Activated naive CD8-positive, alpha-beta T cell (primary cell): ENCODE measurements at regions not wholly inside any gene's neighbourhood (a gene's known extent, or its start where the extent isn't known, plus 50 kb on each side); places are given as distances from the start of the nearest gene placed in this dataset.

Source experiments
- H3K27ac Mint-ChIP-seq: one replicate; pipeline ENCODE4 v1.8.0; 2021; ENCODE audit warnings: mixed read lengths
- H3K27me3 Mint-ChIP-seq: one replicate; pipeline ENCODE4 v1.8.0; 2021; ENCODE audit warnings: mixed read lengths
- H3K36me3 Mint-ChIP-seq: one replicate; pipeline ENCODE4 v1.8.0; 2021; ENCODE audit warnings: mixed read lengths
- H3K4me1 Mint-ChIP-seq: one replicate; pipeline ENCODE4 v1.8.0; 2021; ENCODE audit warnings: low read depth, mixed read lengths
- H3K4me3 Mint-ChIP-seq: one replicate; pipeline ENCODE4 v1.8.0; 2021; ENCODE audit warnings: mild to moderate bottlenecking, mixed read lengths
- H3K9me3 Mint-ChIP-seq: one replicate; pipeline ENCODE4 v1.8.0; 2021; ENCODE audit warnings: low read depth, mixed read lengths

GRCh38 chr5:63263411-63263810 is 684.8 kb downstream of the LRRC70 start:
- no peaks in the 10 kb centered on the region for H3K27me3 Mint-ChIP-seq
- H3K36me3 Mint-ChIP-seq: no peaks in the 10 kb centered on the region
- no peak overlapping the region for H3K4me3 Mint-ChIP-seq
- peaks cover 6% of the 10 kb centered on the region for H3K9me3 Mint-ChIP-seq
- H3K4me1 Mint-ChIP-seq: no peaks in the 10 kb centered on the region
- no peak overlapping the region for H3K27ac Mint-ChIP-seq

- peaks cover 6% of the 10 kb centered on the region for H3K9me3 Mint-ChIP-seq
- no peaks in the 10 kb centered on the region for H3K36me3 Mint-ChIP-seq
- H3K27me3 Mint-ChIP-seq: no peaks in the 10 kb centered on the region
- no peaks in the 10 kb centered on the region for H3K4me1 Mint-ChIP-seq
- no peak overlapping the region for H3K4me3 Mint-ChIP-seq
- no peak overlapping the region for H3K27ac Mint-ChIP-seq
Observed at GRCh38 chr5:63262185-63262981, 683.8 kb downstream of the LRRC70 start.

GRCh38 chr5:63261695-63262094 is 683.1 kb downstream of the LRRC70 start:
- Mint-ChIP-seq H3K27me3 (no peaks in the 10 kb centered on the region), H3K9me3 (peaks cover 6% of the 10 kb centered on the region), H3K4me3 (no peak overlapping the region), H3K27ac (no peak overlapping the region), H3K36me3 (no peaks in the 10 kb centered on the region), H3K4me1 (no peaks in the 10 kb centered on the region)

GRCh38 chr5:63255594-63255993 is 677.0 kb downstream of the LRRC70 start:
- peaks cover 20% of the 10 kb centered on the region for H3K9me3 Mint-ChIP-seq
- H3K27ac Mint-ChIP-seq: no peak overlapping the region
- no peak overlapping the region for H3K4me3 Mint-ChIP-seq
- H3K4me1 Mint-ChIP-seq: no peaks in the 10 kb centered on the region
- no peaks in the 10 kb centered on the region for H3K27me3 Mint-ChIP-seq
- no peaks in the 10 kb centered on the region for H3K36me3 Mint-ChIP-seq

DNA sequence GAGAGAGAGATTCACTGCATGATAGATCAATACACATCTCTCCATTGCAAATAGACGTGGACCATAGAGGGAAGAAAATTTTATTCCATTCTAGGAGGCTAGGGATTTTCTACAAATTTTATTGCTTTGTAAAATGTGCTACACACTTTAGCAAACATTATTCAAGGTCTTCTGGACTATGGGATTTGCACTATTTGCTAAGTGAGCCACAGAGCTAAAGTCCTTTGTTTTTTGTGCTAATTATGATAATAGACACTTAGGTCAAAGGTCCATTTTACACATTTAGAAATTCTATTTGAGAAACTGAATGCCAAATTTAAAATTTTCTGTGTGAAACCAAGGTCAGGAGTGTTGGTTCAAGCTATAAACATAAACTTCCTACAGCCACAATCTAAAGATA is 672.3 kb downstream of the LRRC70 start:
- Mint-ChIP-seq H3K27me3 (no peaks in the 10 kb centered on the region), H3K9me3 (peaks cover 14% of the 10 kb centered on the region), H3K4me3 (no peak overlapping the region), H3K4me1 (no peaks in the 10 kb centered on the region), H3K27ac (no peak overlapping the region), H3K36me3 (no peaks in the 10 kb centered on the region)

DNA sequence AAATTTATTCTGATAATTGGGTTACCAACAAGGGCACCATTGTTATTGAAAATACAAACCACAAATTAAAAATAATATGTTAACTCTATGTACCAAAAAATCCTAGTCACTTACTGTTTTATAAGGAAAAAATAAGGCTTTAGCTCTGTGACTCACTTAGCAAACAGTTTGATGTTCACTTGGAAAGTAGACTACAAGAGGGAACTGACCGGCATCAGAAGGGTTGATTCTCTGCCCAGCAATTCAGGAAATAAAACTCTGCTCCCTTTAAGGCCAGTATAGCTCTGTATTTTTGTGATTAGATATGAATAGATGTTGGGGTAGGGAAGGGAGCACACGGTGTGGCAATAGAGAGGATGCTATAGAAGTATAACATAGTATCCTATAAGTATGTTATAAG is 671.3 kb downstream of the LRRC70 start:
- H3K27ac Mint-ChIP-seq: no peak overlapping the region
- peaks cover 12% of the 10 kb centered on the region for H3K9me3 Mint-ChIP-seq

DNA sequence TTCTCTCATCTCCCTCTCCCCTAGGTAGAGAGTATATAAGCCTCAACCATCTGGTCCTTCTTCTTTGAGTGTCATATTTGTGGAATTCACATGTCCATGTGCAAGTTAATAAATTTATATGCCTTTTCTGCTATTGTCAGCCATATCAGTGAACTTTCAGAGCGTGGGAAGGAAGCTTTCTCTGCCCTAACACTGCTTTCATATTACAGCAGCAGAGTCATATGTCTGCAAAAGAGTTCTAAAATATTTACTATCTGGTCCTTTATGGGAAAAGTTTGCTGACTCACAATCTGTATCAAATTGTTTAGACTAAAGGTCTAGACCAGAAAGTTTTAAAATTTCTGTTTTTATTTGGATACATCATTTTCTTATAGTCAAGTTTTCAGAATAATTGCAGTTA is 669.0 kb downstream of the LRRC70 start:
- Mint-ChIP-seq H3K27me3 (no peaks in the 10 kb centered on the region), H3K4me3 (no peak overlapping the region), H3K4me1 (no peaks in the 10 kb centered on the region), H3K27ac (no peak overlapping the region), H3K9me3 (peaks cover 3% of the 10 kb centered on the region), H3K36me3 (no peaks in the 10 kb centered on the region)

More for the DNA sequence above, 671.3 kb downstream of the LRRC70 start:
- H3K4me3 Mint-ChIP-seq: no peak overlapping the region
- no peaks in the 10 kb centered on the region for H3K36me3 Mint-ChIP-seq
- no peaks in the 10 kb centered on the region for H3K27me3 Mint-ChIP-seq
- no peaks in the 10 kb centered on the region for H3K4me1 Mint-ChIP-seq

DNA sequence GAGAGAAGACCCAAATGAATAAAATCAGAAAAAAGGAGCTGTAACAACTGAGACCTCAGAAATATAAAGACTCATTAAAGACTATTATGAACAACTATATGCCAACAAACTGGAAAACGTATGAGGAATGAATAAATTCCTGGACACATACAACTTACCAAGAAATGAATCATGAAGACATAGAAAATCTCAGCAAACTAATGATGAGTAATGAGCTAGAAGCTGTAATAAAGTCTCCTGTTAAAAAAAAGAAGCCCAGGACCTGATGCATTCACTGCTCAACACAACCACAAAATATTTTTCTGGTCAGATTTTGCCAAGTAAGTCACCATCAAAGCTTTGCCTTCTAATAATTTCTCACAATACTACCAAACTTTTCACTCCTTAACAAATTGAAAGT is 666.7 kb downstream of the LRRC70 start:
- Mint-ChIP-seq H3K4me1 (no peaks in the 10 kb centered on the region), H3K27ac (no peak overlapping the region), H3K36me3 (no peaks in the 10 kb centered on the region)

GRCh38 chr5:63240063-63240755 is 661.6 kb downstream of the LRRC70 start:
- H3K27ac Mint-ChIP-seq: no peak overlapping the region
- peaks cover 6% of the 10 kb centered on the region for H3K9me3 Mint-ChIP-seq
- no peak overlapping the region for H3K4me3 Mint-ChIP-seq
- no peaks in the 10 kb centered on the region for H3K4me1 Mint-ChIP-seq
- no peaks in the 10 kb centered on the region for H3K36me3 Mint-ChIP-seq
- H3K27me3 Mint-ChIP-seq: no peaks in the 10 kb centered on the region

More for the DNA sequence above, 666.7 kb downstream of the LRRC70 start:
- Mint-ChIP-seq H3K27me3 (no peaks in the 10 kb centered on the region), H3K4me3 (no peak overlapping the region), H3K9me3 (peaks cover 3% of the 10 kb centered on the region)

GRCh38 chr5:63233911-63234310 is 655.3 kb downstream of the LRRC70 start:
- Mint-ChIP-seq H3K36me3 (no peaks in the 10 kb centered on the region), H3K4me3 (no peak overlapping the region), H3K9me3 (peaks cover 2% of the 10 kb centered on the region), H3K27ac (no peak overlapping the region), H3K27me3 (no peaks in the 10 kb centered on the region), H3K4me1 (no peaks in the 10 kb centered on the region)

DNA sequence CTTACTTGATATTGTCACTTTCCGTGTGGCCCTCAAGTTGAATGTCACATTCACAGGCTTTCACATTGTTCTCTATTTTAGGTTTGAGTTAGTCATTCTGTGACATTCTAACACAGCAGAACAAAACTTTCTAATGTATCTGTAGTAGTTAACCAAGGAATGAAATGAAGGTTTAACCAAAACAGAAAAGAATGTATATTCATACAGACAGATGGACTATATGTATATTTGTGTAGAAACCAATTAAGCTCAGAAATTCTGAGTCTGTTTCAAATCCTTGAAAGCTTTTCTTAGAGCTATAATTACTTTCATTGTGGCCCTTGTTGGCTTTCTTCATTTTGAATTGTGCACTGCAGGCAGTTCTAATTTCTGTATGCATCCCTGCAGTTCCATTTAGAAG is 654.7 kb downstream of the LRRC70 start:
- H3K4me3 Mint-ChIP-seq: no peak overlapping the region
- no peaks in the 10 kb centered on the region for H3K36me3 Mint-ChIP-seq
- no peaks in the 10 kb centered on the region for H3K27me3 Mint-ChIP-seq
- no peak overlapping the region for H3K27ac Mint-ChIP-seq
- H3K9me3 Mint-ChIP-seq: no peaks in the 10 kb centered on the region
- no peaks in the 10 kb centered on the region for H3K4me1 Mint-ChIP-seq

DNA sequence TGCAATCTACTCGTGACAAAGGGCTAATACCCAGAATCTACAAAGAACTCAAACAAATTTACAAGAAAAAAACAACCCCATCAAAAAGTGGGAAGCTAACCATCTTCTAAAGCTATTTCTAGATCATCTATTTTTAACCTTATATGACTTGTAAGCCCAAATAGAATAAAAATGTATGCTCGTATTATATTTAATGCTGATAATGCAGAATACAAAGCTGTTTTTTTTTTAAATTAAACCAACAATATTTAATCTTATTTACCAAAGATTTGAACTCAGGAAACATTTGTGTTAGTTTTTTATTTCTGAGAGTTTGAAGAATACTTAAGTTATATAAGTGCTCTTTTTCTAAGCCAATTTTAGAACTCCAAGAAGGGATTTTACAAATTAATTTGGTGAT is 652.1 kb downstream of the LRRC70 start:
- Mint-ChIP-seq H3K4me1 (no peaks in the 10 kb centered on the region), H3K4me3 (no peak overlapping the region), H3K36me3 (no peaks in the 10 kb centered on the region), H3K9me3 (peaks cover 11% of the 10 kb centered on the region), H3K27me3 (no peaks in the 10 kb centered on the region), H3K27ac (no peak overlapping the region)

DNA sequence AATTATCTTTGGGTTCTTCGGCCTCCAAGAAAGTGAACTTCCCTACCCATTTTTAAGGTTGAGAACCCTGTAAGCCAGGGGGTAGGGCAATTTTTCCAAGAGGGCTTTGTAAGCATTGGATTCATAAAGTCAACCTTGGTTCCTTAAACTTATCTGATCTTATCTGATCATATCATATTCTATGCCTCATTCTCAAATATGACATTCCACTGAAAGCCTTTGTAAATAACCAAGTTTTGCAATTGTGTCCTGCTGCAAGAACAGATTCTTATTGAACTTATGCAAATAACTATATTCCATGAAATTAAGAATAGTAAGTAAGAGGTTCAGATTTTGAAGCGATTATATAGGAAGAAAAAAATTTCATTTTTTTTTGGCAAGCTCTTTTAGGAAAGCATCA is 649.5 kb downstream of the LRRC70 start:
- no peak overlapping the region for H3K4me3 Mint-ChIP-seq
- H3K27ac Mint-ChIP-seq: no peak overlapping the region
- H3K27me3 Mint-ChIP-seq: no peaks in the 10 kb centered on the region
- H3K36me3 Mint-ChIP-seq: no peaks in the 10 kb centered on the region
- H3K9me3 Mint-ChIP-seq: peaks cover 11% of the 10 kb centered on the region
- H3K4me1 Mint-ChIP-seq: no peaks in the 10 kb centered on the region

GRCh38 chr5:63220244-63220643 is 641.6 kb downstream of the LRRC70 start:
- no peaks in the 10 kb centered on the region for H3K36me3 Mint-ChIP-seq
- no peaks in the 10 kb centered on the region for H3K27me3 Mint-ChIP-seq
- no peak overlapping the region for H3K4me3 Mint-ChIP-seq
- no peak overlapping the region for H3K27ac Mint-ChIP-seq
- H3K9me3 Mint-ChIP-seq: no peaks in the 10 kb centered on the region
- no peaks in the 10 kb centered on the region for H3K4me1 Mint-ChIP-seq

DNA sequence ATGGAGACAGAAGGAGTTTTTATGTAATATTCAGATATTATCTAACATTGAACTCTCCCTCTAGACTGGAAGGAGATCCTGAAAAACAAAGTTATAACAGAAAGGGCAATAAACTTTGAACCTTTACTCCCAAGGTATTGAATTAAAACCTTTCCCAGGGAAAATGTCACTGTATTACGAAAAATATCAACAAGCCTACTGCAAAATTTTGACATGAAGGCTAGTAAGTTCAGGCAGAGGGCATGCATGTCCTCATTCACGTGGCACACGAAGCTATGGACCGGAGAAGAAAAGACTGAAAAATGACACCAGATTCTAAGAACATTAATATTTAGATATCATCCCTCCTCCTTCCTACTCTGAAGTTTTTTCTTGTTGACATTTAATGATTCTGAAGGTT is 638.8 kb downstream of the LRRC70 start:
- Mint-ChIP-seq H3K4me1 (no peaks in the 10 kb centered on the region), H3K9me3 (peaks cover 4% of the 10 kb centered on the region), H3K27ac (no peak overlapping the region), H3K27me3 (no peaks in the 10 kb centered on the region), H3K36me3 (no peaks in the 10 kb centered on the region), H3K4me3 (no peak overlapping the region)

- no peak overlapping the region for H3K4me3 Mint-ChIP-seq
- no peaks in the 10 kb centered on the region for H3K36me3 Mint-ChIP-seq
- H3K9me3 Mint-ChIP-seq: peaks cover 12% of the 10 kb centered on the region
Observed at GRCh38 chr5:63213256-63213655, 634.6 kb downstream of the LRRC70 start.

More at GRCh38 chr5:63213256-63213655, 634.6 kb downstream of the LRRC70 start:
- Mint-ChIP-seq H3K27me3 (no peaks in the 10 kb centered on the region), H3K27ac (no peak overlapping the region), H3K4me1 (no peaks in the 10 kb centered on the region)
